ENCODE measurements at regions not wholly inside any gene's neighbourhood (a gene's known extent, or its start where the extent isn't known, plus 50 kb on each side); places are given as distances from the start of the nearest gene placed in this dataset.

GRCh38 chr12:39178837-39179236 is 264.1 kb downstream of the KIF21A start:
- no peak overlapping the region for H3K9ac ChIP-seq (ENCODE audit: extremely low read depth, insufficient read length, low read length)

More at GRCh38 chr12:39178837-39179236, 264.1 kb downstream of the KIF21A start:
- Histone ChIP-seq H4K5ac (ENCODE audit: insufficient read length, low read depth, low read length) (no peak overlapping the region), H3K9me3 (ENCODE audit: control insufficient read depth, low read depth, low read length) (no peaks in the 10 kb centered on the region), H4K91ac (ENCODE audit: insufficient read length, low read depth, low read length) (no peak overlapping the region), H3K4me1 (ENCODE audit: insufficient read depth, low read length) (no peaks in the 10 kb centered on the region), H3K4me2 (ENCODE audit: insufficient read depth, insufficient read length, low read length) (no peak overlapping the region), H4K8ac (replicated peaks; ENCODE audit: insufficient read length, low read depth, low read length) (no peak overlapping the region), H2BK5ac (ENCODE audit: insufficient read length, low read length) (no peak overlapping the region), H2BK12ac (ENCODE audit: insufficient read length, low read depth, low read length) (no peak overlapping the region), H3K79me2 (ENCODE audit: insufficient read depth, low read length) (no peaks in the 10 kb centered on the region), H2AK5ac (ENCODE audit: insufficient read length, low read length) (no peak overlapping the region), H3K23me2 (ENCODE audit: insufficient read length, low read depth, low read length, poor library complexity, severe bottlenecking) (no peaks in the 10 kb centered on the region), H2BK120ac (ENCODE audit: low read depth, low read length, poor library complexity, severe bottlenecking) (no peak overlapping the region), H2BK20ac (ENCODE audit: low read depth, low read length, poor library complexity, severe bottlenecking) (no peak overlapping the region), H2AFZ (ENCODE audit: low read length) (no peak overlapping the region), H3K4ac (ENCODE audit: low read depth, low read length) (no peak overlapping the region), H3T11ph (ENCODE audit: low read length) (no peak overlapping the region), H3K56ac (ENCODE audit: insufficient read length, low read depth, low read length) (no peak overlapping the region), H2BK15ac (ENCODE audit: low read depth, low read length) (no peak overlapping the region), H3K18ac (ENCODE audit: insufficient read length, low read depth, low read length) (no peak overlapping the region), H3K27me3 (ENCODE audit: insufficient read depth, low read length) (no peaks in the 10 kb centered on the region), H3K23ac (ENCODE audit: insufficient read length, low read depth, low read length) (no peak overlapping the region), H3K14ac (ENCODE audit: insufficient read depth, low read length) (no peak overlapping the region), H4K20me1 (ENCODE audit: control insufficient read depth, insufficient read depth, insufficient read length) (no peaks in the 10 kb centered on the region), H3K79me1 (ENCODE audit: insufficient read depth, low read depth, low read length, poor library complexity, severe bottlenecking) (no peaks in the 10 kb centered on the region), H3K27ac (ENCODE audit: insufficient read length, low read depth, low read length) (no peak overlapping the region)
- no peak for TF ChIP-seq CTCF (conservative IDR thresholded peaks at IDR 0.05)
- no peak overlapping the region for H3K4me3 Mint-ChIP-seq
- no peaks in the 10 kb centered on the region for H3K4me1 Mint-ChIP-seq
- no peaks in the 10 kb centered on the region; the same call in 1 of the 2 replicates for H3K27me3 Mint-ChIP-seq (ENCODE audit: low read depth)
- peaks cover 0 to 2% (median 0%) of the 10 kb centered on the region in 3 experiments; a peak in 1 of 7 replicates for H3K36me3 Mint-ChIP-seq (ENCODE audit: insufficient read depth in 1 of 3, low read depth in 3 of 3)
- H3K27ac Mint-ChIP-seq, result no peak overlapping the region
- no peak for DNase-seq
- WGBS (ENCODE audit: extremely low coverage, insufficient read length, low lambda C conversion rate), result no CpG with 5 or more reads among the region's 1 CpG
- H3K9me3 Mint-ChIP-seq, result peaks cover 0 to 4% of the 10 kb centered on the region in 2 experiments; a peak in 4 of 5 replicates

Measured in H9 (cell line).